SK-N-SH (cell line): ENCODE measurements at regions not wholly inside any gene's neighbourhood (a gene's known extent, or its start where the extent isn't known, plus 50 kb on each side); places are given as distances from the start of the nearest gene placed in this dataset.

Experiments
- RCOR1 ChIP-seq: fragments of 150-350 bp; IDR thresholded peaks from 2 replicates; pipeline ENCODE4 v1.6.1; 2017; ENCODE audit warnings: antibody characterized with exemption, low read length
- TF ChIP-seq, protein P1 (sequence below): fragments of 200-600 bp; sonication (generic); IDR thresholded peaks from 2 replicates; pipeline ENCODE4 v1.6.1; 2017; ENCODE audit warnings: antibody characterized with exemption, mild to moderate bottlenecking, moderate library complexity

DNA sequence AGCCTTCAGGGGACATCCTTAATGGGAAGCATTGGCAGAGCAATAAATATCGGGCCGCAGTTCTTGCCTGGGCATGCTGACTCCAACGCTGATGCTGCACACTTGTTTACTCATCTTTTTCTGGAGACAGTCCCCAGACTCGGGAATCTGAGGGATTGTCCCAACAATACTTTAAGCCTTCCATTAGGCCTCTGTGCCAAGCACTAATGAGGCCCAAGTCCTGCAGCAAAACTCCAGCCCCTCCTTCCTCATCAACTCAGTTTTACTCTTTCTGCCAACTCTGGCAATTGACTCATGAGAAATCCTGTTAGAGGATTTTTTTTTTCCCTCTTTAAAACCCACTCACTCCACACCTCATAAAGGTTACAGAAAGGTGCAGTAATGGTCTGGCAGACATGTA is 233.4 kb upstream of the PELI2 start:
- TF ChIP-seq, protein P1, sequence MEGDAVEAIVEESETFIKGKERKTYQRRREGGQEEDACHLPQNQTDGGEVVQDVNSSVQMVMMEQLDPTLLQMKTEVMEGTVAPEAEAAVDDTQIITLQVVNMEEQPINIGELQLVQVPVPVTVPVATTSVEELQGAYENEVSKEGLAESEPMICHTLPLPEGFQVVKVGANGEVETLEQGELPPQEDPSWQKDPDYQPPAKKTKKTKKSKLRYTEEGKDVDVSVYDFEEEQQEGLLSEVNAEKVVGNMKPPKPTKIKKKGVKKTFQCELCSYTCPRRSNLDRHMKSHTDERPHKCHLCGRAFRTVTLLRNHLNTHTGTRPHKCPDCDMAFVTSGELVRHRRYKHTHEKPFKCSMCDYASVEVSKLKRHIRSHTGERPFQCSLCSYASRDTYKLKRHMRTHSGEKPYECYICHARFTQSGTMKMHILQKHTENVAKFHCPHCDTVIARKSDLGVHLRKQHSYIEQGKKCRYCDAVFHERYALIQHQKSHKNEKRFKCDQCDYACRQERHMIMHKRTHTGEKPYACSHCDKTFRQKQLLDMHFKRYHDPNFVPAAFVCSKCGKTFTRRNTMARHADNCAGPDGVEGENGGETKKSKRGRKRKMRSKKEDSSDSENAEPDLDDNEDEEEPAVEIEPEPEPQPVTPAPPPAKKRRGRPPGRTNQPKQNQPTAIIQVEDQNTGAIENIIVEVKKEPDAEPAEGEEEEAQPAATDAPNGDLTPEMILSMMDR, result no peak
- no peak for TF ChIP-seq RCOR1
